GM12878 (cell line): ENCODE measurements at regions not wholly inside any gene's neighbourhood (a gene's known extent, or its start where the extent isn't known, plus 50 kb on each side); places are given as distances from the start of the nearest gene placed in this dataset.

Experiments
- ATAC-seq: fragments of 200-7000 bp; cut with Tn5 transposase; 3 replicates; pipeline ENCODE4 v1.9.1; 2020; ENCODE audit warnings: mild to moderate bottlenecking, moderate library complexity
- BruUV-seq: library from RNA; stranded (reverse); fragments of 400-500 nt; replicated peaks from 2 replicates; lab custom pipeline; 2021; lab: Mats Ljungman, UMichigan
- CTCF ChIA-PET: fragments of 300-600 bp; sonication (Branson Sonifier 250); formaldehyde crosslinking; extraction: SDS; loops from one replicate; lab custom pipeline; 2021; ENCODE audit warnings: inconsistent platforms; lab: Yijun Ruan, JAX
- POLR2A ChIA-PET: fragments of 350-600 bp; formaldehyde crosslinking; extraction: SDS; loops from one replicate; lab custom pipeline; 2021; ENCODE audit warnings: inconsistent platforms; lab: Charles Lee
- RAD21 ChIA-PET: fragments of 300-600 bp; sonication (Branson Sonifier 250); formaldehyde crosslinking; loops from one replicate; lab custom pipeline; 2023; ENCODE audit warnings: antibody characterized with exemption; ENCODE audit not compliant: unreplicated experiment; lab: Charles Lee
- SMC1A ChIA-PET: fragments of 300-600 bp; sonication (Branson Sonifier 250); formaldehyde crosslinking; loops from one replicate; lab custom pipeline; 2023; ENCODE audit not compliant: unreplicated experiment, uncharacterized antibody; lab: Charles Lee
- DNase-seq: peaks from one replicate; pipeline ENCODE4 v3.0.0-alpha.2; 2011; ENCODE audit warnings: low read depth, low spot score
- FAIRE-seq: peaks from 3 replicates; lab custom pipeline; 2011; peaks lifted over from hg19 to GRCh38; lab: Jason Lieb, UNC
- H2AFZ ChIP-seq: 2 replicates; pipeline ENCODE4 v1.6.0; 2011; ENCODE audit warnings: low read depth, low read length, control low read depth; ENCODE audit not compliant: control insufficient read depth
- H3K27ac ChIP-seq: 2 replicates; pipeline ENCODE4 v1.5.1; 2011; ENCODE audit warnings: control low read depth; ENCODE audit not compliant: control insufficient read depth, insufficient read depth
- H3K27me3 ChIP-seq, 2 experiments: replicated peaks in 1 of 2; 2 replicates each; pipeline versions ENCODE4 v1.6.0 to v1.6.1; 2011; ENCODE audit warnings: low read length in 1 of 2; ENCODE audit not compliant: control insufficient read depth in 2 of 2, insufficient read depth in 2 of 2
- H3K36me3 ChIP-seq, 2 experiments: 2 replicates each; pipeline ENCODE4 v1.5.1; 2011; ENCODE audit warnings: low read length in 1 of 2; ENCODE audit not compliant: control insufficient read depth in 2 of 2, insufficient read depth in 2 of 2
- H3K4me1 ChIP-seq: 2 replicates; pipeline ENCODE4 v1.6.1; 2011; ENCODE audit warnings: mild to moderate bottlenecking, low read length, moderate library complexity, mixed read lengths; ENCODE audit not compliant: control insufficient read depth, insufficient read depth
- H3K4me2 ChIP-seq: 2 replicates; pipeline ENCODE4 v1.6.0; 2011; ENCODE audit warnings: control low read depth; ENCODE audit not compliant: control insufficient read depth, insufficient read depth
- H3K4me3 ChIP-seq: fragments of 200-600 bp; sonication (generic); 2 replicates; pipeline ENCODE4 v1.5.1; 2016
- H3K79me2 ChIP-seq: 2 replicates; pipeline ENCODE4 v1.6.0; 2011; ENCODE audit warnings: low read length; ENCODE audit not compliant: control insufficient read depth, insufficient read depth
- H3K9ac ChIP-seq: 2 replicates; pipeline ENCODE4 v1.8.0; 2011; ENCODE audit warnings: low read length, control low read depth, mixed read lengths; ENCODE audit not compliant: control insufficient read depth, insufficient read depth
- H3K9me3 ChIP-seq: replicated peaks from 3 replicates; pipeline ENCODE4 v1.5.1; 2011; ENCODE audit warnings: mild to moderate bottlenecking, low read length; ENCODE audit not compliant: control insufficient read depth, insufficient read depth
- H4K20me1 ChIP-seq: 2 replicates; pipeline ENCODE4 v1.6.0; 2011; ENCODE audit not compliant: control insufficient read depth, insufficient read depth
- CHD2 ChIP-seq: IDR thresholded peaks from 2 replicates; pipeline ENCODE4 v1.6.1; 2011; ENCODE audit warnings: low read depth, low read length, improper control_type of control experiment, borderline replicate concordance
- EED ChIP-seq: sonication (generic); IDR thresholded peaks from 2 replicates; pipeline ENCODE4 v1.6.1; 2016; ENCODE audit warnings: antibody characterized with exemption, low read depth
- JUND ChIP-seq: IDR thresholded peaks from 2 replicates; pipeline ENCODE4 v1.6.1; 2012; ENCODE audit warnings: low read depth, mild to moderate bottlenecking, low read length, improper control_type of control experiment, moderate library complexity
- LARP7 ChIP-seq: fragments of 450-650 bp; IDR thresholded peaks from 2 replicates; pipeline ENCODE4 v1.6.1; 2017; ENCODE audit warnings: mild to moderate bottlenecking
- NBN ChIP-seq: fragments of 450-650 bp; IDR thresholded peaks from 2 replicates; pipeline ENCODE4 v1.6.1; 2016
- RB1 ChIP-seq: fragments of 450-650 bp; formaldehyde crosslinking; IDR thresholded peaks from 2 replicates; pipeline ENCODE4 v1.6.1; 2017; ENCODE audit warnings: mild to moderate bottlenecking, borderline replicate concordance
- RELA ChIP-seq: fragments of 450-650 bp; IDR thresholded peaks from 2 replicates; pipeline ENCODE4 v1.8.0; 2014; ENCODE audit warnings: borderline replicate concordance; ENCODE audit not compliant: partially characterized antibody
- TAF1 ChIP-seq: IDR thresholded peaks from 2 replicates; pipeline ENCODE4 v1.6.1; 2011; ENCODE audit warnings: mild to moderate bottlenecking, low read depth, low read length, borderline replicate concordance
- ZNF207 ChIP-seq: fragments of 450-650 bp; IDR thresholded peaks from 2 replicates; pipeline ENCODE4 v1.6.1; 2014; ENCODE audit warnings: antibody characterized with exemption, mild to moderate bottlenecking, borderline replicate concordance
- ZNF384 ChIP-seq: IDR thresholded peaks from 2 replicates; pipeline ENCODE4 v1.6.1; 2012; ENCODE audit warnings: low read depth, mild to moderate bottlenecking, low read length, improper control_type of control experiment, borderline replicate concordance
- WGBS: methylation state at CpG from one replicate; pipeline ENCODE4 v1.1.6; 2016; ENCODE audit warnings: low lambda C conversion rate; ENCODE audit not compliant: insufficient replicate concordance, insufficient coverage; ENCODE audit errors: missing lambda C conversion rate; 5-methylcytosine and 5-hydroxymethylcytosine counted together
- in situ Hi-C: fragments of 300-500 bp; cut with MboI; formaldehyde crosslinking; loops from 9 replicates; pipeline ENCODE4 v1.14.3; 2018; ENCODE audit warnings: mixed read lengths
- intact Hi-C: fragments of 100-400 bp; cut with micrococcal nuclease; formaldehyde crosslinking; loops from one replicate; pipeline ENCODE4 v1.14.2; 2022; ENCODE audit not compliant: unreplicated experiment
- TF ChIP-seq, protein P1 (sequence below), 3 experiments: IDR thresholded peaks in 2 of 3; conservative IDR thresholded peaks in 1 of 3; 2 replicates each; pipeline ENCODE4 v1.5.1; 2011; ENCODE audit warnings: low read depth in 3 of 3, low read length in 3 of 3, mild to moderate bottlenecking in 3 of 3, control low read depth in 2 of 3, moderate library complexity in 2 of 3, inconsistent platforms in 1 of 3, mixed read lengths in 1 of 3; ENCODE audit not compliant: control insufficient read depth in 2 of 3, insufficient read depth in 1 of 3; ENCODE audit errors: extremely low read depth in 1 of 3
- TF ChIP-seq, protein P2 (sequence below): IDR thresholded peaks from 2 replicates; pipeline ENCODE4 v1.6.1; 2012; ENCODE audit warnings: low read depth, low read length, improper control_type of control experiment
- TF ChIP-seq, protein P3 (sequence below): IDR thresholded peaks from 2 replicates; pipeline ENCODE4 v1.6.1; 2012; ENCODE audit warnings: mild to moderate bottlenecking, low read depth, low read length
- TF ChIP-seq, protein P4 (sequence below): IDR thresholded peaks from 2 replicates; pipeline ENCODE4 v1.6.1; 2012; ENCODE audit warnings: low read depth, low read length, improper control_type of control experiment
- TF ChIP-seq, protein P5 (sequence below): IDR thresholded peaks from 2 replicates; pipeline ENCODE4 v1.6.1; 2011; ENCODE audit warnings: low read depth, mild to moderate bottlenecking, low read length, moderate library complexity, borderline replicate concordance; ENCODE audit errors: extremely low read depth

DNA sequence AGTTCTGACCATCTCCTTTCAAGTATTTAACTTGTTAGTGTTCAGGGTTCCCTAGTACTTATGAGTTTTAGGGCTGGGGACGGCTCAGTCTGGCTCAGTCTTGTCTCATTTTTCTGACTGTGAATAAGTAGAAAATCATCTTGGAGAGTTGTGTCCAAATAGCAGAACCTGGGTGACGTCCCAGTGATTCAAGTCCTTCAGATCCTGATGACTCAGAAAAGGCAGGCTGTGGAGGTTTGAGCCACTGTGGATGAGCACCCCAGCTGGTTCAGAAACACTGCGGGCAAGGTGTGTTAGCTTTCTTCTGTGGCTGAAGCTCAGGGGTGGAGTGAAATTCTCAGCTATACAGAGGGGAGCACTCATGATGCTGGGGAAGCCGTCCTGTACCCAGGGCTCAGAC lies 154.4 kb upstream of the NPY start:
- H3K4me1 ChIP-seq, result no peaks in the 10 kb centered on the region
- no peak overlapping the region for H3K9ac ChIP-seq
- H3K4me2 ChIP-seq, result no peak overlapping the region
- intact Hi-C loops (no loop called here), in situ Hi-C loops (no loop called here)
- H3K27me3 ChIP-seq, result no peaks in the 10 kb centered on the region; a peak in 1 of 4 replicates
- ChIA-PET SMC1A (interaction anchor here (0.5 to 0.6 kb wide), 2 partner anchors 10 to 190 kb away, joined by 3 read pairs; no protein-coding TSS in a partner anchor), CTCF (interaction anchor here (0.6 kb wide), 1 partner anchor 434 kb away, joined by 3 read pairs; no protein-coding TSS in a partner anchor), RAD21 (no interaction called here), POLR2A (no interaction called here)
- 58% methylated on average over 4 of the region's 4 CpGs for WGBS
- no peaks in the 10 kb centered on the region for H3K36me3 ChIP-seq
- no peak overlapping the region for H3K4me3 ChIP-seq
- no peaks in the 10 kb centered on the region for H3K79me2 ChIP-seq
- H3K9me3 ChIP-seq, result no peaks in the 10 kb centered on the region
- DNase-seq (no peak), ATAC-seq (no peak), FAIRE-seq (no peak)
- BruUV-seq, result no TSS peak
- no peaks in the 10 kb centered on the region for H4K20me1 ChIP-seq
- H3K27ac ChIP-seq, result no peak overlapping the region
- no peak overlapping the region for H2AFZ ChIP-seq
- TF ChIP-seq CHD2, result no peak
- TF ChIP-seq, protein P1, sequence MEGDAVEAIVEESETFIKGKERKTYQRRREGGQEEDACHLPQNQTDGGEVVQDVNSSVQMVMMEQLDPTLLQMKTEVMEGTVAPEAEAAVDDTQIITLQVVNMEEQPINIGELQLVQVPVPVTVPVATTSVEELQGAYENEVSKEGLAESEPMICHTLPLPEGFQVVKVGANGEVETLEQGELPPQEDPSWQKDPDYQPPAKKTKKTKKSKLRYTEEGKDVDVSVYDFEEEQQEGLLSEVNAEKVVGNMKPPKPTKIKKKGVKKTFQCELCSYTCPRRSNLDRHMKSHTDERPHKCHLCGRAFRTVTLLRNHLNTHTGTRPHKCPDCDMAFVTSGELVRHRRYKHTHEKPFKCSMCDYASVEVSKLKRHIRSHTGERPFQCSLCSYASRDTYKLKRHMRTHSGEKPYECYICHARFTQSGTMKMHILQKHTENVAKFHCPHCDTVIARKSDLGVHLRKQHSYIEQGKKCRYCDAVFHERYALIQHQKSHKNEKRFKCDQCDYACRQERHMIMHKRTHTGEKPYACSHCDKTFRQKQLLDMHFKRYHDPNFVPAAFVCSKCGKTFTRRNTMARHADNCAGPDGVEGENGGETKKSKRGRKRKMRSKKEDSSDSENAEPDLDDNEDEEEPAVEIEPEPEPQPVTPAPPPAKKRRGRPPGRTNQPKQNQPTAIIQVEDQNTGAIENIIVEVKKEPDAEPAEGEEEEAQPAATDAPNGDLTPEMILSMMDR (IDR thresholded peaks at IDR 0.05 in 2 of 3, conservative IDR thresholded peaks at IDR 0.05 in 1 of 3; ENCODE audit: control insufficient read depth in 2 of 3, extremely low read depth in 1 of 3, insufficient read depth in 1 of 3, low read depth in 3 of 3, low read length in 3 of 3), result no peak
- TF ChIP-seq, protein P2, sequence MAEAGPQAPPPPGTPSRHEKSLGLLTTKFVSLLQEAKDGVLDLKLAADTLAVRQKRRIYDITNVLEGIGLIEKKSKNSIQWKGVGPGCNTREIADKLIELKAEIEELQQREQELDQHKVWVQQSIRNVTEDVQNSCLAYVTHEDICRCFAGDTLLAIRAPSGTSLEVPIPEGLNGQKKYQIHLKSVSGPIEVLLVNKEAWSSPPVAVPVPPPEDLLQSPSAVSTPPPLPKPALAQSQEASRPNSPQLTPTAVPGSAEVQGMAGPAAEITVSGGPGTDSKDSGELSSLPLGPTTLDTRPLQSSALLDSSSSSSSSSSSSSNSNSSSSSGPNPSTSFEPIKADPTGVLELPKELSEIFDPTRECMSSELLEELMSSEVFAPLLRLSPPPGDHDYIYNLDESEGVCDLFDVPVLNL, result no peak
- TF ChIP-seq, protein P3, sequence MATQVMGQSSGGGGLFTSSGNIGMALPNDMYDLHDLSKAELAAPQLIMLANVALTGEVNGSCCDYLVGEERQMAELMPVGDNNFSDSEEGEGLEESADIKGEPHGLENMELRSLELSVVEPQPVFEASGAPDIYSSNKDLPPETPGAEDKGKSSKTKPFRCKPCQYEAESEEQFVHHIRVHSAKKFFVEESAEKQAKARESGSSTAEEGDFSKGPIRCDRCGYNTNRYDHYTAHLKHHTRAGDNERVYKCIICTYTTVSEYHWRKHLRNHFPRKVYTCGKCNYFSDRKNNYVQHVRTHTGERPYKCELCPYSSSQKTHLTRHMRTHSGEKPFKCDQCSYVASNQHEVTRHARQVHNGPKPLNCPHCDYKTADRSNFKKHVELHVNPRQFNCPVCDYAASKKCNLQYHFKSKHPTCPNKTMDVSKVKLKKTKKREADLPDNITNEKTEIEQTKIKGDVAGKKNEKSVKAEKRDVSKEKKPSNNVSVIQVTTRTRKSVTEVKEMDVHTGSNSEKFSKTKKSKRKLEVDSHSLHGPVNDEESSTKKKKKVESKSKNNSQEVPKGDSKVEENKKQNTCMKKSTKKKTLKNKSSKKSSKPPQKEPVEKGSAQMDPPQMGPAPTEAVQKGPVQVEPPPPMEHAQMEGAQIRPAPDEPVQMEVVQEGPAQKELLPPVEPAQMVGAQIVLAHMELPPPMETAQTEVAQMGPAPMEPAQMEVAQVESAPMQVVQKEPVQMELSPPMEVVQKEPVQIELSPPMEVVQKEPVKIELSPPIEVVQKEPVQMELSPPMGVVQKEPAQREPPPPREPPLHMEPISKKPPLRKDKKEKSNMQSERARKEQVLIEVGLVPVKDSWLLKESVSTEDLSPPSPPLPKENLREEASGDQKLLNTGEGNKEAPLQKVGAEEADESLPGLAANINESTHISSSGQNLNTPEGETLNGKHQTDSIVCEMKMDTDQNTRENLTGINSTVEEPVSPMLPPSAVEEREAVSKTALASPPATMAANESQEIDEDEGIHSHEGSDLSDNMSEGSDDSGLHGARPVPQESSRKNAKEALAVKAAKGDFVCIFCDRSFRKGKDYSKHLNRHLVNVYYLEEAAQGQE, result no peak
- TF ChIP-seq, protein P4, sequence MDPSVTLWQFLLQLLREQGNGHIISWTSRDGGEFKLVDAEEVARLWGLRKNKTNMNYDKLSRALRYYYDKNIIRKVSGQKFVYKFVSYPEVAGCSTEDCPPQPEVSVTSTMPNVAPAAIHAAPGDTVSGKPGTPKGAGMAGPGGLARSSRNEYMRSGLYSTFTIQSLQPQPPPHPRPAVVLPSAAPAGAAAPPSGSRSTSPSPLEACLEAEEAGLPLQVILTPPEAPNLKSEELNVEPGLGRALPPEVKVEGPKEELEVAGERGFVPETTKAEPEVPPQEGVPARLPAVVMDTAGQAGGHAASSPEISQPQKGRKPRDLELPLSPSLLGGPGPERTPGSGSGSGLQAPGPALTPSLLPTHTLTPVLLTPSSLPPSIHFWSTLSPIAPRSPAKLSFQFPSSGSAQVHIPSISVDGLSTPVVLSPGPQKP, result no peak
- TF ChIP-seq RELA, result no peak
- TF ChIP-seq ZNF207, result no peak
- no peak for TF ChIP-seq TAF1
- TF ChIP-seq EED, result no peak
- no peak for TF ChIP-seq RB1
- TF ChIP-seq JUND, result no peak
- no peak for TF ChIP-seq NBN
- TF ChIP-seq LARP7, result no peak
- TF ChIP-seq, protein P5, sequence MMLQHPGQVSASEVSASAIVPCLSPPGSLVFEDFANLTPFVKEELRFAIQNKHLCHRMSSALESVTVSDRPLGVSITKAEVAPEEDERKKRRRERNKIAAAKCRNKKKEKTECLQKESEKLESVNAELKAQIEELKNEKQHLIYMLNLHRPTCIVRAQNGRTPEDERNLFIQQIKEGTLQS, result no peak
- no peak for TF ChIP-seq ZNF384
